SK-N-SH (cell line): ENCODE measurements at regions not wholly inside any gene's neighbourhood (a gene's known extent, or its start where the extent isn't known, plus 50 kb on each side); places are given as distances from the start of the nearest gene placed in this dataset.

ENCODE experiments used
- CTCF ChIP-seq: fragments of 200-600 bp; sonication (generic); IDR thresholded peaks from 2 replicates; pipeline ENCODE4 v1.6.1; 2017; ENCODE audit warnings: antibody characterized with exemption, mild to moderate bottlenecking, moderate library complexity
- EP300 ChIP-seq, 2 experiments: IDR thresholded peaks; 2 replicates each; pipeline versions ENCODE4 v1.4.0 to v1.6.1; 2012; ENCODE audit warnings: borderline replicate concordance in 1 of 2, low read depth in 1 of 2, low read length in 1 of 2
- JUND ChIP-seq: IDR thresholded peaks from 2 replicates; pipeline ENCODE4 v1.4.0; 2012
- MXI1 ChIP-seq: IDR thresholded peaks from 2 replicates; pipeline ENCODE4 v1.6.1; 2012; ENCODE audit warnings: mild to moderate bottlenecking, low read depth, low read length, improper control_type of control experiment
- NFIC ChIP-seq: IDR thresholded peaks from 2 replicates; pipeline ENCODE4 v1.4.0; 2012; ENCODE audit warnings: borderline replicate concordance
- PBX3 ChIP-seq: IDR thresholded peaks from 2 replicates; pipeline ENCODE4; 2012
- POLR2AphosphoS5 ChIP-seq: IDR thresholded peaks from 2 replicates; pipeline ENCODE4 v1.6.1; 2012; ENCODE audit warnings: low read depth, low read length
- RCOR1 ChIP-seq: fragments of 150-350 bp; IDR thresholded peaks from 2 replicates; pipeline ENCODE4 v1.6.1; 2017; ENCODE audit warnings: antibody characterized with exemption, low read length
- REST ChIP-seq: IDR thresholded peaks from 2 replicates; pipeline ENCODE4 v1.6.1; 2012; ENCODE audit warnings: mild to moderate bottlenecking, low read depth, low read length, moderate library complexity
- SMC3 ChIP-seq: IDR thresholded peaks from 2 replicates; pipeline ENCODE4 v1.6.1; 2012; ENCODE audit warnings: low read depth, low read length, improper control_type of control experiment

GRCh38 chr17:14925498-14925897 lies 339.6 kb downstream of the PMP22 start:
- TF ChIP-seq CTCF = no peak
- TF ChIP-seq MXI1 = no peak
- TF ChIP-seq REST = no peak
- no peak for TF ChIP-seq NFIC
- TF ChIP-seq RCOR1 = no peak
- TF ChIP-seq POLR2AphosphoS5 = no peak
- TF ChIP-seq EP300 (IDR thresholded peaks at IDR 0.05; ENCODE audit: borderline replicate concordance in 1 of 2, low read depth in 1 of 2, low read length in 1 of 2) = no peak
- TF ChIP-seq JUND = no peak
- no peak for TF ChIP-seq SMC3
- no peak for TF ChIP-seq PBX3
